HG03575 (cell line): ENCODE measurements at regions not wholly inside any gene's neighbourhood (a gene's known extent, or its start where the extent isn't known, plus 50 kb on each side); places are given as distances from the start of the nearest gene placed in this dataset.
"Not testable (repeated sequence)": the region's sequence is repeated elsewhere in the genome, so short reads cannot be mapped to it uniquely, and the experiment has no call there.

Experiments
- ATAC-seq: cut with Tn5 transposase; IDR thresholded peaks from one replicate; pipeline ENCODE4 v1.9.1; 2021; ENCODE audit not compliant: unreplicated experiment, insufficient number of reproducible peaks, low FRiP score; ENCODE audit errors: extremely low read depth

GRCh38 chr3:69649120-69650065, 89.9 kb upstream of the MITF start:
- no peak for ATAC-seq

- ATAC-seq, result no peak
Observed at GRCh38 chr3:69648126-69648525, 91.1 kb upstream of the MITF start.

GRCh38 chr3:69647511-69648110, 91.7 kb upstream of the MITF start:
- no peak for ATAC-seq

GRCh38 chr3:69647081-69647480, 92.2 kb upstream of the MITF start:
- ATAC-seq, result no peak

- ATAC-seq, result no peak
Observed at GRCh38 chr3:69646287-69647067, 92.8 kb upstream of the MITF start.

- ATAC-seq, result no peak
Observed at GRCh38 chr3:69642606-69643005, 96.7 kb upstream of the MITF start.

- ATAC-seq, result no peak
Observed at GRCh38 chr3:69639851-69640250, 99.4 kb upstream of the MITF start.

- no peak for ATAC-seq
Observed at GRCh38 chr3:69628951-69629350, 110.3 kb upstream of the MITF start.

GRCh38 chr3:69613286-69613685, 126.0 kb upstream of the MITF start:
- ATAC-seq, result no peak

GRCh38 chr3:69612791-69613190, 126.5 kb upstream of the MITF start:
- ATAC-seq, result no peak

- ATAC-seq, result not testable (repeated sequence)
Observed at GRCh38 chr3:69609566-69609965, 129.7 kb upstream of the MITF start.

GRCh38 chr3:69607466-69608305, 131.6 kb upstream of the MITF start:
- no peak for ATAC-seq

GRCh38 chr3:69605867-69606266, 133.4 kb upstream of the MITF start:
- ATAC-seq, result no peak

- ATAC-seq, result no peak
Observed at GRCh38 chr3:69604735-69605450, 134.4 kb upstream of the MITF start.

- ATAC-seq, result no peak
Observed at GRCh38 chr3:69602112-69602511, 137.2 kb upstream of the MITF start.

GRCh38 chr3:69594286-69594685, 145.0 kb upstream of the MITF start:
- no peak for ATAC-seq

GRCh38 chr3:69591164-69591736, 148.0 kb upstream of the MITF start:
- ATAC-seq, result no peak

GRCh38 chr3:69590111-69590510, 149.2 kb upstream of the MITF start:
- no peak for ATAC-seq
